Peyer's patch (tissue), 4 donors: ENCODE measurements at regions not wholly inside any gene's neighbourhood (a gene's known extent, or its start where the extent isn't known, plus 50 kb on each side); places are given as distances from the start of the nearest gene placed in this dataset.

Experiments used
- DNase-seq, 3 donors: peaks; one replicate each; pipeline ENCODE4 v3.0.0-alpha.2; 2017 to 2019
- H3K27ac ChIP-seq, 4 donors: fragments of 200-600 bp; sonication (generic); one replicate each; pipeline ENCODE4 v1.5.1; 2016 to 2019
- H3K27me3 ChIP-seq, 2 donors: fragments of 200-600 bp; sonication (generic); one replicate each; pipeline ENCODE4 v1.5.1; 2019
- H3K36me3 ChIP-seq, 3 donors: fragments of 200-600 bp; sonication (generic); one replicate each; pipeline ENCODE4 v1.5.1; 2016 to 2019
- H3K4me1 ChIP-seq, 4 donors: fragments of 200-600 bp; sonication (generic); one replicate each; pipeline ENCODE4 v1.5.1; 2016 to 2019
- H3K4me3 ChIP-seq, 4 donors: fragments of 200-600 bp; sonication (generic); 1 replicate in 3 of 4; 2 replicates in 1 of 4; pipeline ENCODE4 v1.5.1; 2016 to 2019; ENCODE audit warnings: mild to moderate bottlenecking in 1 of 4
- H3K9me3 ChIP-seq, 4 donors: fragments of 200-600 bp; sonication (generic); one replicate each; pipeline ENCODE4 v1.5.1; 2016 to 2019; ENCODE audit warnings: mild to moderate bottlenecking in 1 of 4
- CTCF ChIP-seq, 6 experiments: fragments of 450-650 bp in 4 of 6; fragments of 200-600 bp in 2 of 6; sonication (generic) in 1 of 6; IDR thresholded peaks; one replicate each; pipeline ENCODE4 v1.5.1; 2017 to 2019; ENCODE audit warnings: antibody characterized with exemption in 6 of 6, mild to moderate bottlenecking in 3 of 6, moderate library complexity in 1 of 6
- POLR2A ChIP-seq, 2 donors: fragments of 450-650 bp; IDR thresholded peaks; one replicate each; pipeline ENCODE4 v1.5.1; 2017; ENCODE audit warnings: antibody characterized with exemption in 2 of 2, mild to moderate bottlenecking in 2 of 2, moderate library complexity in 2 of 2

GRCh38 chr1:37097731-37098130 is 63.4 kb upstream of the GRIK3 start:
- DNase-seq = no peak
- H3K9me3 ChIP-seq = no peaks in the 10 kb centered on the region
- H3K27me3 ChIP-seq = no peaks in the 10 kb centered on the region
- no peak overlapping the region for H3K27ac ChIP-seq
- no peaks in the 10 kb centered on the region for H3K4me1 ChIP-seq
- no peak overlapping the region for H3K4me3 ChIP-seq
- no peaks in the 10 kb centered on the region for H3K36me3 ChIP-seq
- TF ChIP-seq POLR2A (IDR thresholded peaks at IDR 0.05) (no peak), CTCF (IDR thresholded peaks at IDR 0.05) (no peak)

GRCh38 chr1:37098237-37098636 is 63.9 kb upstream of the GRIK3 start:
- no peaks in the 10 kb centered on the region for H3K4me1 ChIP-seq
- H3K9me3 ChIP-seq = no peaks in the 10 kb centered on the region
- no peak overlapping the region for H3K4me3 ChIP-seq
- DNase-seq = no peak
- no peaks in the 10 kb centered on the region for H3K27me3 ChIP-seq
- H3K27ac ChIP-seq = no peak overlapping the region
- TF ChIP-seq CTCF (IDR thresholded peaks at IDR 0.05) (no peak), POLR2A (IDR thresholded peaks at IDR 0.05) (no peak)
- no peaks in the 10 kb centered on the region for H3K36me3 ChIP-seq

GRCh38 chr1:37100310-37100709 is 66.0 kb upstream of the GRIK3 start:
- Histone ChIP-seq H3K4me1 (no peaks in the 10 kb centered on the region), H3K27me3 (no peaks in the 10 kb centered on the region), H3K9me3 (no peaks in the 10 kb centered on the region), H3K27ac (no peak overlapping the region), H3K4me3 (no peak overlapping the region), H3K36me3 (no peaks in the 10 kb centered on the region)
- TF ChIP-seq CTCF (IDR thresholded peaks at IDR 0.05) = no peak
- TF ChIP-seq POLR2A (IDR thresholded peaks at IDR 0.05) = no peak
- no peak for DNase-seq

GRCh38 chr1:37102656-37103382 is 68.5 kb upstream of the GRIK3 start:
- Histone ChIP-seq H3K27me3 (no peaks in the 10 kb centered on the region), H3K36me3 (no peaks in the 10 kb centered on the region), H3K9me3 (no peaks in the 10 kb centered on the region), H3K27ac (no peak overlapping the region), H3K4me3 (no peak overlapping the region), H3K4me1 (no peaks in the 10 kb centered on the region)
- no peak for DNase-seq
- TF ChIP-seq CTCF (IDR thresholded peaks at IDR 0.05) (no peak), POLR2A (IDR thresholded peaks at IDR 0.05) (no peak)

- TF ChIP-seq CTCF (IDR thresholded peaks at IDR 0.05) = no peak
- no peak for TF ChIP-seq POLR2A (IDR thresholded peaks at IDR 0.05)
These were observed 71.6 kb upstream of the GRIK3 start for GRCh38 chr1:37105911-37106310.

More at GRCh38 chr1:37105911-37106310, 71.6 kb upstream of the GRIK3 start:
- no peak for DNase-seq
- Histone ChIP-seq H3K36me3 (no peaks in the 10 kb centered on the region), H3K27me3 (no peaks in the 10 kb centered on the region), H3K4me3 (no peak overlapping the region), H3K9me3 (no peaks in the 10 kb centered on the region), H3K4me1 (no peaks in the 10 kb centered on the region), H3K27ac (no peak overlapping the region)
